ENCODE measurements at regions not wholly inside any gene's neighbourhood (a gene's known extent, or its start where the extent isn't known, plus 50 kb on each side); places are given as distances from the start of the nearest gene placed in this dataset.

DNA sequence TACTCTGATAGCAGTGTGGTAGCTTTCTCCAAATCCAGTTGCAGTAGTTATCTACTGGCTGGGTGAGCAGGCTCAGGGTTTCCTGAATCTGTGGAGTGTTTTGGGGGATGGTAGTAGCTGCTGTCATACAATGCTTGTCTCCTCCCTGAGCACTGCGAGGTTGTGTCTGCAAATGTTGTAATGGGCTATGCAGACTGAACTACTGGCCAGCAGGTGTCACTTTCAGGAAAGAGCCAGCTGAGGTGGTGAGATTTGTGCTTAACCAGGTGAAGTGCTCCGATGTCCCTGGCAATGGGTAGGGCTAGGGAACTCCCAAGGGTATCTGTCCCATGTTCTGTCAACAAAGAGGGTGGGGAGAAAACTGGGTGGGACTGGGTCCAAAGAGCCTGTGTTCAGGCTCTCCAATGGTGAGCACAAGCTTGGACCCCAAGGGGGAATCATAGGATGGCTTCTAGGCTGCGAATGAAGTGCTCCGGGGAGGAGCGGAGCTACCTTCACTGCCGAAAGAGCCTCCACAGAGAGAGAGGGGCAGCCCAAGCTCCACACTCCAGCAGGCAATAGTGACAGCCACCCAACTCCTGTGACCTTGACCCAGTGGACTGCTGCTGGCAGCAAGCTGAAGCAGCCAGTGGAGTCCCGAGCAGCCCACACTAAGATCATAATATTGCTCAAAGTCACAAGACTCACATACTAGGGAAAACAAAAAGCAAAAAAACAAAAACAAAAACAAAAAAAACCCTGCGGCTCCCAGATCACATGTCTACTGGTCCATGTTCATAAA lies 1324.0 kb upstream of the USP15 start:
- no peak for DNase-seq

DNA sequence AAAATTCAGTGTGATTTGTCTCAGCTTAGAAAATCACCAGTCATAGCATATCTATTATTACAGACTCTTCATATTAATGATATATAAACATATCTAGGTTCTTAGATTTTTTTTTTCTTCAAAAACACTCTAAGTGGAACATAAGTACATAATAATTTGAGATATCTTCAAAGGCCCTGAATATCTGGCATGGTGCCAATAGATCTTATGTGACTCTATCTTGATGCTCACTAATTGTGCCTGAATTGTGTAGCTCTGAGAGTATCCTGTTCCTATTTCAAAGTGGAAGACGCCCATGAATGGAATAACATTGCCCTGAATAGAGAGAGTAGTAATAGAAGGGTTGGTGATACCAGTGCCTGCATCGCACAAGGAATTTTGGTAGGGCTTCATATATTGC lies 1312.7 kb upstream of the USP15 start:
- no peak for DNase-seq

DNA sequence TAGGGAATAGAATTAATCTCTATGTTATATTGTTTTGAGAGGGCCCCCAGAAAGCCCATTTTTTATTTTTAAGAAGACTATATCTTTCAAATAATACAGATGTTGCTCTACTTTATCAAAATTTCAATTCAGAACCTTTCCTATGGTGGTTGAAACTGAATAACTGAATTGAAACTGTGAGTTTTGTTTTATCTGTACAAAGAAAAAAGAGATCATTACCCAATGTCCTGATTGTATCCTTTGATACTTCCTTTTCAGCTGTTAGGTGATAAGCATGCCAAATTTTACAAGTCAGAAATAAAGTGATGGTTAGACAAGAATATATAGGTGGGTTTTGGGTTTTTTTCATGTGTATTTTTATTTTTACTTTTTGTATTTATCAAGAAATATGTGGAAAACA lies 1293.1 kb upstream of the USP15 start:
- no peak for DNase-seq

DNA sequence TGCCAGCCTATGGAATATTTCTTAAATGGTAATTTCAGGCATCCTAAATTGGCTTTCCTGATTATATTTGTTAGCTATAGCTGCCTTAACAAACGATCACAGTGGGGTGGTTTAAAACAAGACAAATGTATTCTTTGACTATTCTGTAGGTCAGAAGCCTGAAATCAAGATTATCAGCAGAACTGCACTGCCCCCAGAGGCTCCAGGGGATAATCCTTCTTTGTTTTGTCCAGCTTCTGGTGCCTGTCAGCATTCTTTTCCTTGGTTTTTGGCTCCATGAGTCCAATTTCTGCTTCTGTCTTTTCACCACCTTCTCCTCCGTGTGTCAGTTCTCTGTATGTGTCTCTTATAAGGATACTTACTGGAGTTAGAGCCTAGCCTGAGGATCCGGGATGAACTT lies 1282.2 kb upstream of the USP15 start:
- DNase-seq, result no peak

DNA sequence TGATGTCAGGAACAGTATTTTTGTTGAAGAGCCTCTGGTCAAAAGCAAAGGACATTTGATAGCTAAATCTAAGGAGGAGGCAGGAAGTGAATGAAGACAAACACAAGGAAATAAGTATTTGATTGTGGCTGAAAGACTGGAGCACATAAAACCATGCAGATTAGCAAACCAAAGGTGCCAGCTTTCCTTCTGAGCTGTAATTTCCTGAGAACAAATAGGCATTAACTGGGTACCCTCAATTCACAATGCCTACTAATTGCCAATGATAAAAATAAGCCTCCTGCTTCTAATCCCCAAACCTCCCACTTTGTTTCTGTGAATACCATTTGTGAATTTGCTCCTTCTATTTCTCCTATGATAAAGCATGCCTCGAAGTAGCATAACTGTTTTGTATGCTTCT lies 1279.6 kb upstream of the USP15 start:
- DNase-seq, result no peak

DNA sequence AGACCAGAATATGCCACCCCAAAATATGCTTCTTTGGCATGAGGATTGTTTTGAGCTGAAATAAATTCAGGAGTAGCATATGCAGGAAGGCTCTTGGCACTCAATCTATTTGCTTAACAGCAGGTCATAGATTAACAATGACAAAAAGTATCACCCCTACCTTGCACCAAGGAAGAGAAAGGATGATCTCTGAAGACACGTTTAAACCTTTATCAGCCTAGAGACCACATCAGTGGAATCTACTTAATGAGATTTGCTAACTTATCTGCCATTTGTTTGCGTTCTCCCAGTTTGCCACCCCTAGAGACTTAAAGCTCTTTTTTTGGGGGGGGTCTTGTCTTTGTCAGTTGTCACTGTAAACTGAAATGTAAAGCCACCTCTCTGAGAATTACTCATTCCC lies 1278.7 kb upstream of the USP15 start:
- DNase-seq, result no peak

DNA sequence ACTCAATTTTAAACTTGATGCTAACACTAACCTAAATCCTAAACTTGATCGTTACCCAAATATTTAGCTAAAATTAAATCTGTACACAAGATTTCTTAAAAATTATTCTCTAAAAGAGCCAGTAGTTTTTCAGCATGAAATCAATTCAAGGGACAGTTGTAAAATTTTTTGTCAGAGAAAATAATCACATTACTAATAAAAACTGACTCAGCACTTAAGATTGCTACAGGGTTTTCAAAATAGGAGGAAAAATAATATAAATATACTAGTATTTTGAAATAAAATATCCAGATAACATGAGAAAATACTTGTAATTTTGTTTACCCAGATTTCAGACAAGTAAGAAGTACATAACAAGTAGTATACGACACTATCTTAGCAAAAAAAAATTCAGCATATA lies 1268.1 kb upstream of the USP15 start:
- no peak for DNase-seq

DNA sequence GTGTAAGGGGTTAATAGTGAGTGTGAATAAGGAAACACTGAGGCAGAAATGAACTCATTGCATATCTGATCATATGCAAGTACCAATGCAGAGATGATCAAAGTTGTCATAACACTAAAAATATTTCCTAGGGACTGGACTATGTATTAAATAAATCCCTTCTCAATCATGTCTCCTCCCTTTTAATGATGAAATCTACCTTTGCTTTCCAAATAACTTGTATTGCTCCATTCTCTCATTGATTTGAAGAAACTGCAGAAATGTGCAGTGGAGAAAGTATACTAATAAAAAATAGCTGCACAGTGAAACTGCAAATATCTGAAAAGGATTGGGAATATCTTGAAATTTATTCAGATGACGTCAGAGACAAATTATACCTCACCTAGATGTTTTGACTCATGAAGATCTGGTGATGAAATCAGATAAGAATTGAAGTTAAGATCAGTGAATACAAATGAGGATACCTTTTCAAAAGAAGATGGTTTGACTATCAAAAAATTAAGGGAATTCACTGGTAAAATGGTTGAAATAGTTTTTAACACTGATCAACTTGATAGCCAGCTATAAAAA lies 1264.9 kb upstream of the USP15 start:
- DNase-seq, result no peak

DNA sequence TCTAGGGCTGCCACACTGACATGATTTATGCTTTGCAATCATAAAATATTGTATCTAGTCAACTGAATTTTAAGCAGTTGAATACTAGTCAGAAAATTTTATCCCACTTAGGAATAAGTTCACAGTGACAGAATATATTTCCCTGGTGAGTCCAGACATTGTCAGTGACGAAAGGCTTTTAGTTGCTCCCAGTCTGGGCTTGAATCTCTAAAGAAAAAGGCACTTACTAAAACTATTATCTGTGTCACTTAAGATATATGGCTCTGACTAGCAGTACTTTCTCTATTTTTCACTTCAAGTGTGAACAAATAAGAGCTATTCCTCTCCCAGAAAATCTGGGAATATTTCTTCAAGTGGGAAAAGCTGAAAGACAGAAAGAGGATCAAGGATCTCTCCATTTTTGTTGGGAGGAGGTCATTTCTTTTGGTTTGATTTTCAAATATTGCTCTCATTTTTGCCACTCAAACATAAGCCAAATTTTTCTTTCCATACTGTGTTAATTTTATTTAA lies 1262.3 kb upstream of the USP15 start:
- no peak for DNase-seq

DNA sequence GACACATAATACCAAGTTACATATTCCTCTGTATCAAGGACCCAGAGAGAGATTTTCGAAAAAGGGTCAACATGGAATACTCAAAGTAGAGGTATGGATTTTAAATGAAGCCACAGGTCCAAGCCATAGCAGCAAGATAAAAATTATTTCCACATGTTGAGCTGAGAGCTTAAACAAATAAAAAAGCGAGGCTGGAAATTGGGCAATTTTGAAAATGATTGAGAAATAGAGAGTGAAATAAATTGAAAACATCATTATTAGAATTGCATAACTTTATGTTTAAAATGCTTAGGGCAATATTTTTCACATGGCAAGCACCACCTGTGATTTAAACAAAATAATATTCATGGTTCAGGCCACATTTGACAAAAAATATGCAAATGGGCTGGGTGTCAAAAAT lies 1251.0 kb upstream of the USP15 start:
- DNase-seq, result no peak

DNA sequence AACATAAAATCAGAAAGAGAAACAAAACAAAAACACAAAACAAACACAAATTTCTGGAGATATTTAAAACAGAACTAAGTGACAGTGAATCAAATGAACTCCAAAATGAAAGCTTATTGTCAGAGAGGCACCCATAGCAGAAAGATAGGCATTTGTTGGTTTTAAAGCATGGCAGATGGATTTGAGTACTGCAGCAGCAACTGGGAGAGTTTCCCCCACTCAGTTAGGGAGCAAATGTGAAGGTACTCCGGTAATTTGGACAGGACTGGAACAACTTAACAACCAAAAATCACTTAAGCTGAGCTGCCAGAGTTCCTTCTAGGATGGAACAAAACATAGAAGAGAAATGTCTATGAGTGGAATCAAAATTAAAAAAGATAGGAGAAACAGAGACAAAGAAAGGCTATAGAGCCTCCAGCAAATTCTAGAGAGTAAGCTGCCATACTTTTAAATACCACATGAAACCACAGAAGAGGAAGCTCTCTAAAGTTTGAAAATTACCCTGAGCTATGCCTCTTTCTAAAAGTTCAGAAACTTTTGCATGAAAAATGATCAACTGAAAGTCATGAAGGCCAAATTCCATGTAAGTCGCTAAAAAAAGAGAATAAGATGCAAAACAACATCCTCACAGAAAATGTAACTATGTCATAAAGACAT lies 1248.3 kb upstream of the USP15 start:
- no peak for DNase-seq

DNA sequence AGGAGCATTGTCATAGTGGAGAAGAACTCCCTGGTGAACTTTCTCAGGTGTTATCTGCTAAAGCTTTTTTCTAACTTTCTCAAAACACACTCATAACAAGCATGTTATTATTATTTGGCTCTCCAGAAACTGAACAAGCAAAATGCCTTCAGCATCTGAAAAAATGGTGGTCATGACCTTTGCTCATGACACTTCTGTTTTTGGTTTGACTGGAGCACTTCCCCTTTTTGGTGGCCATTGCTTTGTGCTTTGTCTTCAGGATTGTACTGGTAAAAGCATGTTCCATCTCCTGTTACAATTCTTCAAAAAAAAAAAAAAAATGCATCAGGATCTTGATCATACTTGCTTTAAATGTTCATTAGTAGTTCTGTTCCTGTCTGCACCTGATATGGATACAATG lies 1241.6 kb upstream of the USP15 start:
- no peak for DNase-seq

DNA sequence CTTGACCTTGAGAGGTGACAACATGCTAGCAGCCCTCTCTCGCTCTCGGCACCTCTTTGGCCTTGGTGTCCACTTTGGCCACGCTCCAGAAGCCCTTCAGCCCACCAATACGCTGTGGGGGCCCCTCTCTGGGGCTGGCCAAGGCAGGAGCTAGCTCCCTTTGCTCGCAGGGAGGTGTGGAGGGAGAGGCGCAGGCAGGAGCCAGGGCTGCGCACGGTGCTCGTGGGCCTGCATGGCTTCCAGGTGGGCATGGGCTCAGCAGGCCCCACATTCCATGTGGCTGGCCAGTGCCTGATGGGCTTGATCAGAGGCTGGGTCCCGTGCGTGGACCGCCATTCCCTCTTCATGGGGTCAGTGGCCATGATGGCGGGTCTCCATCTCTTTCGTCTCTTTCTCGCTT lies 1237.0 kb upstream of the USP15 start:
- no peak for DNase-seq

DNA sequence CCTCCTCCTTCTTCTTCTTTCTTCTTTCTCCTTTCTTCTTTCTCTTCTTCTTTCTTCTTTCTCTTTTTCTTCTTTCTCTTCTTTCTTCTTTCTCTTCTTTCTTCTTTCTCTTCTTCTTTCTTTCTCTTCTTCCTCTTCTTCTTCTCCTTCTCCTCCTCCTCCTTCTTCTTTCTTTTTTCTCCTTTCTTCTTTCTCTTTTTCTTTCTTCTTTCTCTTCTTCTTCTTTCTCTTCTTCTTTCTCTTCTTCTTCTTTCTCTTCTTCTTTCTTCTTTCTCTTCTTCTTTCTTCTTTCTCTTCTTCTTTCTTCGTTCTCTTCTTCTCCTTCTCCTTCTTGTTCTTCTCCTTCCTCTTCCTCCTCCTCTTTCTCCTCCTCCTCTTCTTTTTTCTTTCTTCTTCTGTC lies 1230.7 kb upstream of the USP15 start:
- DNase-seq, result no peak

DNA sequence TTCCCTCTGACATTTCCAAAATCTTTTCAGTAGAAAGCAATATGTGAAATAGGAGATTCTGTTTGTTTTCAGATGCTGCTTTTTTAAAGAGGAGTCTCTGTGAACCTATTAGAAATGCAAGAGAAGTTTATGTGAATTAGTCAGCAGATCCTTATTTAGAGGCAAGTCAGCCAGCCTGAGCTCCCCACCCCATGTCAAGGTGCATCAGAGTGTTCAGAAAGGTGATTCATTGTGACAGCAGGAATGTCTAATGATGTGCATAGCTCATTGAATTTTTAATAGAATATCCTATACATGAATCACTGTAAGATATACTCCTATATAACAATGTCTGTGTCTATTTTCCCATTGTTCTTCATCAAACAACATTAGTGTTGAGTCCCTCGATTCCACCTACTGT lies 1222.4 kb upstream of the USP15 start:
- no peak for DNase-seq

DNA sequence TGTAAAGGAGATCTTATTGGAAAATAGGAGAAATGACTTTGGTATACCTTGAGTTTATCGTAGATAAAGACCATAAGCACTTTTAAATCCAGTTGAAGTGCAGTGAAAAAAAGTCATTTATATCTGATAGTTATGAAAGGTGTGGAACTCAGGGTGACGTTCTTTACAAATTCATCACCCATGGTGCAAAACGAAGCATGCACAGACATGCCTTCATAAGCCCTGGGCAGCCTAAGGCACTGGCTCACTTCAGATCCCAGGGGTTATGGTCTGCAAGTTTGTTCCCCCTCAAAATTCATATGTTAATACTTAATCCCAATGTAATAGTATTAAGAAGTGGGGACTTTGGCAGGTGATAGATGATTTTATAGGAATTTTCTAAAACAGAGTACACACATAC lies 1216.4 kb upstream of the USP15 start:
- DNase-seq, result no peak

DNA sequence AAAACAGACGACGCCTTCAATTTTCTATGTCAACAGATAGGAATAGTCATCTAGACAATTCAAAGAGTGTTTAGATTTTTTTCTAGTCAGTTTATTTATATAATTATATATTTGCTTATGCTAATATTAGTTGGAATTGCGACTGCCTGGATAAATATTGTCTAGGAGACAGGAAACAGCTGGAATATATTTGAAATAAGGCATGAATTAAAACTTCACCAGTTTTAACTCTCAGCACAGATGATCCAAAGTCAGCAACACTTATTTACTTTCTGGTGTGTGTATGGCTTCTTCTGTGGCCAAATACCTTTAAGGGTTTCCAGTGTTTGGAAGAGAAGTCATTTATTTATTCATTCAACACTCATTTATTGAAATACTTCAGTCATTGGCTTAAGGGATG lies 1215.4 kb upstream of the USP15 start:
- DNase-seq, result no peak

DNA sequence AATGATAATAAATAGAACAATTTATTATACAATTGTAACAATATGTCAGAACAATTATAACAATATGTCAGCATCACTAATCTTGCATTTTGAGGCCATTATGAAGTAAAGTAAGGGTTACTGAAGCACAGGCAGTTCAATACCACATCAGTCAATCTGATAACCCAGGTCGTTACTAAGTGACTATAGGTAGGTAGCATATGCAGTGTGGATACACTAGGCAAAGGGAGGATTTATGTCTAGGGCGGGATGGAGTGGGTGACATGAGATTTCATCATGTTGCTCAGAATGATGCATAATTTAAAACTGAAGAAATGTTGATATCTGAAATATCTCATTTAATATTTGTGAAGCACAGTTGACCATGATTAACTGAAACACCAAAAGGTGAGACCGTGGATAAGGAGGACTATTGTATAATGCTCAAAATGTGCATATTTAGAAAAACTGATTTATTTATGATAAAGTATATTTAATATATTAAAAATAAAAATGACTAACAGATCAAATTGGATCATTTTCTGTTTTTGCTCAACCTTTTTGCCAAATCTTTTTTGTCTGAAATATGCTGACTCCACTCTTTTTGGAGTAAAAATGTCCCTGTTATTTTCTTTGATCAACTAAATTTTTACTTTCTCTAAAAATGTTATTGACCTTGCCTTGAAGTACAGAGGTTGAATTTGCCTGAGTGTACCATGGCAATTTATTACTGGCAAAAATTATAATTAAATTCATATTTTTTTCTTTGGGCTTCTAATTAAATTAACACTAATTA lies 1189.4 kb upstream of the USP15 start:
- DNase-seq, result no peak

DNA sequence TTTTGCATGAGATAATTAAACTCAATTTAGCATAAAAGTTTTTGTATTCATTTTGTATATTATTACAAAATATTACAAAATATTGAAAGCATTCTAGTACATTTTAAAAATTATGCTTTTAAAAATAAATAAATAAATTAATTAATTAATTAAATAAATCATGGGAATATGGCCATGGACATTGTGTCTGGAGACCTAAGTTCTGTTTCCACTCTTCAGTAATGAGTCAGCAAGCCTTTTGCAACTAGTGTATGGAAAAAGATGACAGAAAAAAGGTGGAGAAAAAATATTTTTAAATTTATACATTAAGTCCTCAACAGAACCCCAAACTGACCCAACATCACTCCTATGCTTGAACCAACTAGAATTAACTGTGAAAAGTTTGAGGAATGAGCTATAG lies 1187.5 kb upstream of the USP15 start:
- no peak for DNase-seq

DNA sequence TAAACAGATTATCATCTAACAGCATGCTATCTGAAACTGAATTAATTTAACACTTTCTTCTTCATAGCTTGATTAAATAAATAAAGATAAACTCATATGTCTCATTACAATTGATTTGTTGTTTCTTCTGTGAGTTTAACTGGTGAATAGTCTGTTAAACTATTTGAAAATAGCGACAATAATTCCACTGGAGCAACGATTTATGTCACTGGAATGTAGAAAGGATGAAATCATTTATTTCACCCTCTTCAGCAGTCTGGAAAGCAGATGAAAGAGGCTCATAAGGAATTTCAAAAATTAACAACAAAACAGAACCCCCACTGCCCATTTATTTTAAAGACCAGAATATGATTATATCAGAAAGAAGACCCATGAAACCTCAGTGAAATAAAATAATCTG lies 1165.1 kb upstream of the USP15 start:
- DNase-seq, result no peak

DNA sequence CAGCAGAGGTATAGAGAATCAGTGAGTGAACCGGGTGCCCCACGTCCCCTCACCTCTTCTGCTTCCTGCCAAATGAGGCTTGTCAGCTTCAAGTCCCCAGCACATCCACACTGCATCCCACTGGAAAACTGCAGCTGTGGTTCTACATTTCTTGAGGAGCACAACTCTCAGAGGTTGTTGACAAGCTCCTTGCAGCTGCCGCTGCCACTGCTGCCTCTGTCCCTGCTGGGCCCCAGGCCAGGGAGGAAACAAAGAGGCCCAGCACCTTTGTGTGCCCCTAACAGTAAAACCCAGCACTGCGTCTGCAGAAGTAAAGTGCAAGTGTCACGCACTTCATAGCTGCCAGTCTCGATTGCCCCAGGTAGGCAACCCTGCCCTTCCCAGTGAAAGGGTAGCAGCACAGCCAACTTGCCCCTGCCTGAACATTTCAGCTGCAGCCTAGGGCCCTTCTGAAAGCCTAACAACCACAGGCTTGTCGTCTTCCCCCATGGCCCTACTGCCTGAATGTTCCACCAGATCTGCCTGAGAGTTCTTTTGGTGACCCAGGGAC lies 1162.1 kb upstream of the USP15 start:
- no peak for DNase-seq

DNA sequence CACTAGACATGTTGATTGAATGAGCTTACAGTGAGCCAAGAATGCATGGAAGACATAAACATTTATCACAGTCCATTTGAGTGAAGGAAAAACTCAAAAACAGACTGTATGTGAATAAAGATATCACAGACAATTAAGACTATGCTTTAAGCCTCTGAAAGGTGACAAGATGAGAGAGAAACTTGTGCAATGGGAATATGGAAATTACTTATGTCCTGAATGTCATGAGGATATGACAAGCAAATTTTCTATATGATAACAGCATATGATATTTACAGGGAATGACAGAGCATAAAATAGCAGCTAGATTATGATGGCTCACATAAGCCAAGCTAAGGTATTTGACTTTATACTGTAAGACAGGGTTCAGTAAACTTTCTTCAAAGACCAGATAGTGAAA lies 1153.1 kb upstream of the USP15 start:
- DNase-seq, result no peak

DNA sequence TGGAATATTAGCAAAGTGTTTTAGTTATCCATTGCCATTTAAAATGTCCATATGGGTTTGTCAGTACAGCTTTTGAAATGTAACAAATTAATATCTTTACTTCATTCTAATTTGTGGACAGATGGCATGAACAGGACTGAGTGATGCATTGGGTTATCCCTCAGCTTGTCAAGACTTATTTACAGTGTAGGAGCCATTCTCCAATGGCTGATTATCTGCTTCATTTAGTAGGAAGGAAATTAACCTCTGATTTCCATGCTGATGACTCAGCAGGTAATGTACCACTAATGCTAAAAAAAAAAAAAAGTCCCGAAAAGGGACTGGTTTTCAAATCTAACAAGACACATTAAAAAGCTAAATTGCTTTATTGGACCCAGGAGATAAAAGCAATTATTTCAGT lies 1149.0 kb upstream of the USP15 start:
- DNase-seq, result no peak

Measured in NCI-H187 (cell line).